ENCODE measurements at regions not wholly inside any gene's neighbourhood (a gene's known extent, or its start where the extent isn't known, plus 50 kb on each side); places are given as distances from the start of the nearest gene placed in this dataset.

DNA sequence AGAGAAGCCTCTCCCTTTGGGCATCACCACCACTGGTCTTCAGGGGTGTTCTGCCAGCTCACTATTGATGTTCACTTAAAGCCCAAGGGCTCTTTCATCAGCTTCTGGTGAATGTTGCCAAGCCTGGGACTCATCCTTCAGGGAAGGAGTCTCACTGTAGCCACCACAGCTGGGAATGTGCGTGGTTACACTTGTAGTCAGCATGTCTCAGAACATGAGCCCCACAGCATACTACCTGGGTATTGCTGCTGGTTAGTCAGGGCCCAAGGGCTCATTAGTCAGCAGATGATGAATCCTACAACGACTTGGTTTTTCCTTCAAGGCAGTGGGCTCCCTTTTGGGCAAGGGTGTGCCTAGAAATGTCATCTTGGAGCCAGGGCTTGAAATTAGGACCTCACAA, 412.9 kb downstream of the VGLL3 start:
- Histone ChIP-seq H3K79me2 (ENCODE audit: control insufficient read depth, insufficient read depth, low read length) (no peaks in the 10 kb centered on the region), H3K9ac (ENCODE audit: control insufficient read depth, insufficient read depth, low read length) (no peak overlapping the region), H3K4me2 (ENCODE audit: control insufficient read depth, insufficient read depth) (no peak overlapping the region), H3K4me3 (no peak overlapping the region), H3K27me3 (replicated peaks in 1 of 2; ENCODE audit: control insufficient read depth in 2 of 2, insufficient read depth in 2 of 2, low read length in 1 of 2) (no peaks in the 10 kb centered on the region; a peak in 1 of 4 replicates), H3K9me3 (replicated peaks; ENCODE audit: control insufficient read depth, insufficient read depth, low read length) (no peaks in the 10 kb centered on the region), H3K36me3 (ENCODE audit: control insufficient read depth in 2 of 2, insufficient read depth in 2 of 2, low read length in 1 of 2) (no peaks in the 10 kb centered on the region), H3K4me1 (ENCODE audit: control insufficient read depth, insufficient read depth, low read length) (no peaks in the 10 kb centered on the region), H4K20me1 (ENCODE audit: control insufficient read depth, insufficient read depth) (no peaks in the 10 kb centered on the region), H3K27ac (ENCODE audit: control insufficient read depth, insufficient read depth) (no peak overlapping the region), H2AFZ (ENCODE audit: control insufficient read depth, low read depth, low read length) (no peak overlapping the region)
- intact Hi-C loops (cut with micrococcal nuclease; ENCODE audit: unreplicated experiment) (no loop called here), in situ Hi-C loops (cut with MboI) (loop anchor here (10.0 kb wide), 1 partner anchor 753 kb away; no protein-coding TSS in a partner anchor)
- no peak for DNase-seq (ENCODE audit: low read depth, low spot score)
- no peak for ATAC-seq
- ChIA-PET CTCF (no interaction called here), SMC1A (ENCODE audit: uncharacterized antibody, unreplicated experiment) (no interaction called here), RAD21 (ENCODE audit: unreplicated experiment) (no interaction called here), POLR2A (no interaction called here)
- no peak for TF ChIP-seq PAX5 (IDR thresholded peaks at IDR 0.05; ENCODE audit: borderline replicate concordance, low read depth, low read length)
- no peak for TF ChIP-seq POLR2AphosphoS2 (IDR thresholded peaks at IDR 0.05; ENCODE audit: low read depth, low read length)
- TF ChIP-seq, protein P1, sequence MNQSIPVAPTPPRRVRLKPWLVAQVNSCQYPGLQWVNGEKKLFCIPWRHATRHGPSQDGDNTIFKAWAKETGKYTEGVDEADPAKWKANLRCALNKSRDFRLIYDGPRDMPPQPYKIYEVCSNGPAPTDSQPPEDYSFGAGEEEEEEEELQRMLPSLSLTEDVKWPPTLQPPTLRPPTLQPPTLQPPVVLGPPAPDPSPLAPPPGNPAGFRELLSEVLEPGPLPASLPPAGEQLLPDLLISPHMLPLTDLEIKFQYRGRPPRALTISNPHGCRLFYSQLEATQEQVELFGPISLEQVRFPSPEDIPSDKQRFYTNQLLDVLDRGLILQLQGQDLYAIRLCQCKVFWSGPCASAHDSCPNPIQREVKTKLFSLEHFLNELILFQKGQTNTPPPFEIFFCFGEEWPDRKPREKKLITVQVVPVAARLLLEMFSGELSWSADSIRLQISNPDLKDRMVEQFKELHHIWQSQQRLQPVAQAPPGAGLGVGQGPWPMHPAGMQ (IDR thresholded peaks at IDR 0.05; ENCODE audit: borderline replicate concordance) = no peak
- no peak for TF ChIP-seq HDGF (IDR thresholded peaks at IDR 0.05)
- TF ChIP-seq SIN3A (IDR thresholded peaks at IDR 0.05; ENCODE audit: low read depth, low read length) = no peak
- TF ChIP-seq SIX5 (IDR thresholded peaks at IDR 0.05; ENCODE audit: low read depth, low read length, severe bottlenecking) = no peak
- TF ChIP-seq FOS (IDR thresholded peaks at IDR 0.05; ENCODE audit: borderline replicate concordance, extremely low read depth, insufficient read length) = no peak
- FAIRE-seq = no peak
- BruUV-seq (replicated peaks) = no TSS peak
- WGBS (ENCODE audit: insufficient coverage, insufficient replicate concordance, low lambda C conversion rate, missing lambda C conversion rate) = 0% methylated on average over 2 of the region's 2 CpGs
